Right atrium auricular region (tissue), 2 donors: ENCODE measurements at regions not wholly inside any gene's neighbourhood (a gene's known extent, or its start where the extent isn't known, plus 50 kb on each side); places are given as distances from the start of the nearest gene placed in this dataset.
"Not testable (repeated sequence)": the region's sequence is repeated elsewhere in the genome, so short reads cannot be mapped to it uniquely, and the experiment has no call there.

Source experiments
- DNase-seq: peaks from one replicate; pipeline ENCODE4 v3.0.0-alpha.2; 2019; ENCODE audit warnings: low spot score
- H3K27ac ChIP-seq, 2 donors: fragments of 200-600 bp; sonication (generic); 1 replicate in 1 of 2; 2 replicates in 1 of 2; pipeline ENCODE4 v1.5.1; 2016 to 2019
- H3K27me3 ChIP-seq, 2 donors: fragments of 200-600 bp; sonication (generic); one replicate each; pipeline versions ENCODE4 v1.5.1 to v1.6.0; 2017 to 2019
- H3K36me3 ChIP-seq: fragments of 200-600 bp; sonication (generic); one replicate; pipeline ENCODE4 v1.5.1; 2016
- H3K4me1 ChIP-seq, 2 donors: fragments of 200-600 bp; sonication (generic); one replicate each; pipeline versions ENCODE4 v1.5.1 to v1.6.0; 2017 to 2019
- H3K4me3 ChIP-seq, 2 donors: fragments of 200-600 bp; sonication (generic); 1 replicate in 1 of 2; 2 replicates in 1 of 2; pipeline ENCODE4 v1.5.1; 2017 to 2019; ENCODE audit warnings: mild to moderate bottlenecking in 1 of 2, moderate library complexity in 1 of 2
- H3K9me3 ChIP-seq, 2 donors: fragments of 200-600 bp; sonication (generic); one replicate each; pipeline ENCODE4 v1.5.1; 2019
- TF ChIP-seq, protein P1 (sequence below), 2 donors: fragments of 200-600 bp; sonication (generic); IDR thresholded peaks; one replicate each; pipeline ENCODE4 v1.5.1; 2019; ENCODE audit warnings: antibody characterized with exemption in 2 of 2

DNA sequence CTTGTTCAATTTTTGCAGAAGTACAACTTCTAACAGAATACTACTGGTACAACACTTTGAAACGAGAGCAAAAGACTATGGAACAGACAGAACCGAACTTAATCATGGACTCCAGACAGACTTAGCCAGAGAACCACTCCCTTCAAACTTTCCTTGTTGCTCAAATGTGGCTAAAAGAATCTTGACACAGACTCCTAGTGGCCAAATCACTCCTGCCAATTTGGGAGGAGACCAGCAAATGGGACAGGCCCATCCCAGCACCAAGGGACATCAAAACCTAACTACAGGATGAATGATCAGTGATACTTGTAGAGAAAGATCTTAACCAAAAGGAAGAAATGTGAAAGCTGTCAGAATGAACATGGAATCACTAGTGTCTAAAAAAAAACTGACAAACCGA lies 154.0 kb downstream of the MATN1 start:
- TF ChIP-seq, protein P1, sequence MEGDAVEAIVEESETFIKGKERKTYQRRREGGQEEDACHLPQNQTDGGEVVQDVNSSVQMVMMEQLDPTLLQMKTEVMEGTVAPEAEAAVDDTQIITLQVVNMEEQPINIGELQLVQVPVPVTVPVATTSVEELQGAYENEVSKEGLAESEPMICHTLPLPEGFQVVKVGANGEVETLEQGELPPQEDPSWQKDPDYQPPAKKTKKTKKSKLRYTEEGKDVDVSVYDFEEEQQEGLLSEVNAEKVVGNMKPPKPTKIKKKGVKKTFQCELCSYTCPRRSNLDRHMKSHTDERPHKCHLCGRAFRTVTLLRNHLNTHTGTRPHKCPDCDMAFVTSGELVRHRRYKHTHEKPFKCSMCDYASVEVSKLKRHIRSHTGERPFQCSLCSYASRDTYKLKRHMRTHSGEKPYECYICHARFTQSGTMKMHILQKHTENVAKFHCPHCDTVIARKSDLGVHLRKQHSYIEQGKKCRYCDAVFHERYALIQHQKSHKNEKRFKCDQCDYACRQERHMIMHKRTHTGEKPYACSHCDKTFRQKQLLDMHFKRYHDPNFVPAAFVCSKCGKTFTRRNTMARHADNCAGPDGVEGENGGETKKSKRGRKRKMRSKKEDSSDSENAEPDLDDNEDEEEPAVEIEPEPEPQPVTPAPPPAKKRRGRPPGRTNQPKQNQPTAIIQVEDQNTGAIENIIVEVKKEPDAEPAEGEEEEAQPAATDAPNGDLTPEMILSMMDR (IDR thresholded peaks at IDR 0.05), result no peak
- DNase-seq, result no peak
- Histone ChIP-seq H3K4me1 (no peaks in the 10 kb centered on the region), H3K36me3 (no peaks in the 10 kb centered on the region), H3K27me3 (no peaks in the 10 kb centered on the region), H3K27ac (no peak overlapping the region), H3K9me3 (peaks cover 0 to 6% of the 10 kb centered on the region in 2 donors), H3K4me3 (no peak overlapping the region)

DNA sequence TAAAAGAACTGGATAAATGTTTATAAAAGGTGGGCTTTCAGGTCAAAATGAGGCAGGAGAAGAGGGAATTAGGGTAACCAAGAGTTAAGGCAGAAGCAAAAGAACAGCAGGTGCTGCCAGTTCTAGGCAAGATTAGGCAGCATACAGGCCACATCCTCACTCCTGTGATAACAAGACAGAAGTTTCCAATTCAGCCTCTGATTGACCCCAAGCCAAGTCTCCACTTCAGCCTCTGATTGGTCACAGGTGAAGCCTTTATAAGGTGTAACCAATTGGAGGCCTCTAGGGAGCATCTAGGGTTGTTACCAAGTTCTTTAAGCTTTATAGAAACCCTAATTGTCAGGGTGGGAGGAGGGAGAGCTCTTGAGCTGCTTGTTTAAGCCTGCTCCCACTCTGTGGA lies 160.8 kb downstream of the MATN1 start:
- Histone ChIP-seq H3K36me3 (no peaks in the 10 kb centered on the region), H3K4me3 (no peak overlapping the region), H3K9me3 (peaks cover 0 to 53% of the 10 kb centered on the region in 2 donors), H3K4me1 (no peaks in the 10 kb centered on the region), H3K27ac (no peak overlapping the region), H3K27me3 (no peaks in the 10 kb centered on the region)
- TF ChIP-seq, protein P1 (IDR thresholded peaks at IDR 0.05), result no peak
- no peak for DNase-seq

DNA sequence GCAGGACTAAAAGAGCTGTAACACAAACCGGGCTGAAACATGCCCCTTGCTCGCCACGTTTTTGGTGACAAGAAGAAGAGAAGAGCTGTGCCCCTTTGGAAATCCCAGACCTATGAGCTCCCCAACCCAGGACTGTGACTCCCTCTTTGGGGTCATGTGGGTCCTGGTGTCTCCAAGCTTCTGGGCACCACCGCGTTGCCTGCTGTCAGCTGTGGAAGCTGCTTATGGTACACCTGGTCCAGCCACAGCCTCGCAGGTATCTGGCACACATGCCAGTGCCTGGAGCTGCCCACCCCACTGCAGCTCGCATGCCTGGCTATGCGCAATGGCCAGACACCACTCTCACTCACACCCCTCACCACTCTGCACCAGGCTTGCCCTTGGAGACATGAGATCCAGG lies 171.8 kb downstream of the MATN1 start:
- Histone ChIP-seq H3K27me3 (no peaks in the 10 kb centered on the region), H3K4me1 (no peaks in the 10 kb centered on the region), H3K4me3 (no peak overlapping the region), H3K36me3 (no peaks in the 10 kb centered on the region), H3K27ac (no peak overlapping the region), H3K9me3 (no peaks in the 10 kb centered on the region)
- no peak for DNase-seq
- TF ChIP-seq, protein P1 (IDR thresholded peaks at IDR 0.05), result no peak

DNA sequence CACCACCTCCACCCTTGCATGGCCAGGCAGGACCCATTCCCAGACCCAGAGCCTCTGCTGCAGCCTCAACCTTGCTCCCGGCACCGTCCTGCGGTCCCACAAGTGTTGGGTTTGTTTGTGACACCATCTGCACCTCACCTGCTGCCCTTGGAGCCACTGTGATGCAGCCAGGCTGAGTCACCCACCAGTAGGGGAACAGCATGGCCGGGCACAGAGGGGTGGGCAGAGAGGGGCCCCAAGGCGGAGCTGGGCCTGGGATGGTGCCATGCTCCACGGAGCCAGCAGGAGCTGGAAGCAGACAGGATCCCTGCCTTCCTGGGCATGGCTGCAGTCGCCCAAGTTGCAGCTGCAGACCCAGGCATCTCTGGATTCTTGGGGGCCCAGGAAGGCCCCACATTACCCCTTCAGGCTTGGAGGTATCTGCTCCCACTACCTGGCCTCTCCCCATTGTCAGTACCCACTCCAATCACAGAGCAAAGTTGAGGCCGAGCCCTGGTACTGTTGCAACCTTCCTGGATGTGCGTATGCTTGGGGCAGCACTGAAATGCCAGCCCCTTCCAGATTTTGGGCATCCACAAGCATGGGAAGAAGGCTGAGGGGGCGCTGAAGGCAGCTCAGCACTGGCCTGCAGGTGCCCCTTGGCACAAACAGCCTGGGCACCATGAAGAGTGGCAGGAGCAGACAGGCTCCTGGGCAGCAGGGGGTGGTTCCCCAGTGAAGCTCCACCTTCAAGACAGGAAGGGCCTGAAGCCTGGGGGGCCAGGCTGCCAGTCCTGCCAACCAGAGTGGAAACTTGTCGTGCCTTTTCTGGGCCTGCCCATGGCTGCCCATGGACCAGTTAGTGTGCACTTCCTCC lies 172.8 kb downstream of the MATN1 start:
- no peak for DNase-seq
- Histone ChIP-seq H3K9me3 (no peaks in the 10 kb centered on the region), H3K27me3 (no peaks in the 10 kb centered on the region), H3K27ac (no peak overlapping the region), H3K4me3 (no peak overlapping the region), H3K36me3 (no peaks in the 10 kb centered on the region), H3K4me1 (no peaks in the 10 kb centered on the region)
- TF ChIP-seq, protein P1 (IDR thresholded peaks at IDR 0.05), result no peak

DNA sequence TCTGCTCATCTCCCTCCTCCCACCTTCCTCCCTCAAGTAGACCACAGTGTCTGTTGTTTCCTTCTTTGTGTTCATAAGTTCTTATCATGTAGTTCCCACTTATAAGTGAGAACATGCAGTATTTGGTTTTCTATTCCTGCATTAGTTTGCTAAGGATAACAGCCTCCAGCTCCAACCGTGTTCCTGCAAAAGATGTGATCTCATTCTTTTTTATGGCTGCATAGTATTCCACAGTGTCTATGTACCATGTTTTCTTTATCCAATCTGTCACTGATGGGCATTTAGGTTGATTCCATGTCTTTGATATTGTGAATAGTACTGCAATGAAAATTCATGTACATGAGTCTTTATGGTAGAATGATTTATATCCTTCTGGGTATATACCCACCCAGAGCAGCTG lies 173.5 kb downstream of the MATN1 start:
- not testable (repeated sequence) for DNase-seq, H3K4me3 ChIP-seq, H3K36me3 ChIP-seq, H3K27ac ChIP-seq, H3K27me3 ChIP-seq, H3K9me3 ChIP-seq, H3K4me1 ChIP-seq

DNA sequence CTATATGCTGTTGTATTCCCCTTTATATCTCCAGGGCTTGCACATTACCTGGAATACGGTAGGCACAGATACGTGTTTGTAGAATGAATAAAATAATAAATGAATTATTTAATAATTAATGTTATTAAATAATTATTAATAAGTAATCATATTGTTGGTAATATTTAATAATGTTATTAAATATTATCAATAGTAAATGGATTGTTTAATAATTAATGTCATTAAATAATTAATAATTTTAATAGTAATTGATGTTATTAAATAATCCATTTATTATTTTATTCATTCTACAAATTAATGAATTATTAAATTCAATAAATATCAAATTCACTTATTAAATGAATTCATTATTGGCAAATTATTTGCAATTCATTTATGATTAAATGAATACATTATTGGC lies 175.1 kb downstream of the MATN1 start:
- Histone ChIP-seq H3K27me3 (no peaks in the 10 kb centered on the region), H3K27ac (no peak overlapping the region), H3K4me3 (no peak overlapping the region), H3K9me3 (no peaks in the 10 kb centered on the region), H3K36me3 (no peaks in the 10 kb centered on the region), H3K4me1 (no peaks in the 10 kb centered on the region)
- TF ChIP-seq, protein P1 (IDR thresholded peaks at IDR 0.05), result no peak
- no peak for DNase-seq

DNA sequence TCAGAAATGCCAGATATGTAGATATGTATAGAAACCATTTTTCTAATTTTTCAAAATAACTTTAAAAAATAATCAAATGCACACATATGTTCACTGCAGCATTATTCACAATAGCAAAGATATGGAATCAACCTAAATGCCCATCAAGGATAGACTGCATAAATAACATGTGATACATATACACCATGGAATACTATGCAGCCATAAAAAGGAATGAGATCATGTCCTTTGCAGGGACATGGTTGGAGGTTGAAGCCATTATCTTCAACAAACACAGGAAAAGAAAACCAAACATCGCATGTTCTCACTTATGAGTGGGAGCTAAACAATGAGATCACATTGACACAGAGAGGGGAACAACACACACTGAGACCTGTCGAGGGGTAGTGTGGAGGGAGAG lies 176.1 kb downstream of the MATN1 start:
- H3K4me1 ChIP-seq, H3K9me3 ChIP-seq, H3K27ac ChIP-seq, H3K27me3 ChIP-seq, H3K4me3 ChIP-seq, H3K36me3 ChIP-seq, DNase-seq: not testable (repeated sequence)
